ENCODE measurements at regions not wholly inside any gene's neighbourhood (a gene's known extent, or its start where the extent isn't known, plus 50 kb on each side); places are given as distances from the start of the nearest gene placed in this dataset.
"Not testable (repeated sequence)": the region's sequence is repeated elsewhere in the genome, so short reads cannot be mapped to it uniquely, and the experiment has no call there.

DNA sequence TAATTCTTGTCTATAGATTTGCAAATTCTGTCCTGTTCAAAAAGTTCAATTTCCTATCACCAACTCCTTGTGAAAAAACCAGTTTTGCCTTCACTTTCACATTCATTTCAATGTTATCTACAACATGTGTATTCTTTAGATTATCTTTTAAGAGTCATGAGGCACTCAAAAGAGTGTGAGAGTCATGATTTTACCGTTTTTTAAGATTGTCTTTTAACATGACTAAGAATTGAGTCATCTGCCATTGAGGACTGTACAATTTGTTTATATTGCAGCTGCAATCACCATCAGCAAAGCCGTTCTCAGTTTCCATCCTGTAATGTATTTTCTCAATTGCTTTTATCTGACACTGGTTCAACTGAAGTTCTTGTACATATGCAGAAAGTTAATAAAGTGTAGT is 275.8 kb downstream of the LNPK start:
- H3K4me3 ChIP-seq (replicated peaks in 1 of 2; ENCODE audit: low read depth in 2 of 2, low read length in 2 of 2), result no peak overlapping the region
- TF ChIP-seq, protein P1, sequence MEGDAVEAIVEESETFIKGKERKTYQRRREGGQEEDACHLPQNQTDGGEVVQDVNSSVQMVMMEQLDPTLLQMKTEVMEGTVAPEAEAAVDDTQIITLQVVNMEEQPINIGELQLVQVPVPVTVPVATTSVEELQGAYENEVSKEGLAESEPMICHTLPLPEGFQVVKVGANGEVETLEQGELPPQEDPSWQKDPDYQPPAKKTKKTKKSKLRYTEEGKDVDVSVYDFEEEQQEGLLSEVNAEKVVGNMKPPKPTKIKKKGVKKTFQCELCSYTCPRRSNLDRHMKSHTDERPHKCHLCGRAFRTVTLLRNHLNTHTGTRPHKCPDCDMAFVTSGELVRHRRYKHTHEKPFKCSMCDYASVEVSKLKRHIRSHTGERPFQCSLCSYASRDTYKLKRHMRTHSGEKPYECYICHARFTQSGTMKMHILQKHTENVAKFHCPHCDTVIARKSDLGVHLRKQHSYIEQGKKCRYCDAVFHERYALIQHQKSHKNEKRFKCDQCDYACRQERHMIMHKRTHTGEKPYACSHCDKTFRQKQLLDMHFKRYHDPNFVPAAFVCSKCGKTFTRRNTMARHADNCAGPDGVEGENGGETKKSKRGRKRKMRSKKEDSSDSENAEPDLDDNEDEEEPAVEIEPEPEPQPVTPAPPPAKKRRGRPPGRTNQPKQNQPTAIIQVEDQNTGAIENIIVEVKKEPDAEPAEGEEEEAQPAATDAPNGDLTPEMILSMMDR (IDR thresholded peaks at IDR 0.05; ENCODE audit: low read depth, low read length), result no peak
- DNase-seq (ENCODE audit: low read depth in 2 of 2), result peak in 1 of 2 donors; percentile 31

DNA sequence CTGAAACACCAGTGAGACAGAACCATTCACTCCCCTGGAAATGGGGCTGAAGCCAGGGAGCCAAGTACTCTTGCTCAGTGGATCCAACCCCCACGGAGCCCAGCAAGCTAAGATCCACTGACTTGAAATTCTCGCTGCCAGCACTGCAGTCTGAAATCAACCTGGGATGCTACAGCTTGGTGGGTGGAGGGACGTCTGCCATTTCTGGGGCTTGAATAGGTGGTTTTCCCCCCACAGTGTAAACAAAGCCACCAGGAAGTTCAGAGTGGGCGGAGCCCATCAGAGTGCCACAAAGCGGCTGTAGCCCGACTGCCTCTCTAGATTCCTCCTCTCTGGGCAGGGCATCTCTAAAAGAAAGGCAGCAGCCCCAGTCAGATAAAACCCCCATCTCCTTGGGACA is 292.8 kb downstream of the LNPK start:
- TF ChIP-seq, protein P1 (IDR thresholded peaks at IDR 0.05; ENCODE audit: low read depth, low read length), result no peak
- no peak overlapping the region for H3K4me3 ChIP-seq (replicated peaks in 1 of 2; ENCODE audit: low read depth in 2 of 2, low read length in 2 of 2)
- DNase-seq (ENCODE audit: low read depth in 2 of 2), result no peak

DNA sequence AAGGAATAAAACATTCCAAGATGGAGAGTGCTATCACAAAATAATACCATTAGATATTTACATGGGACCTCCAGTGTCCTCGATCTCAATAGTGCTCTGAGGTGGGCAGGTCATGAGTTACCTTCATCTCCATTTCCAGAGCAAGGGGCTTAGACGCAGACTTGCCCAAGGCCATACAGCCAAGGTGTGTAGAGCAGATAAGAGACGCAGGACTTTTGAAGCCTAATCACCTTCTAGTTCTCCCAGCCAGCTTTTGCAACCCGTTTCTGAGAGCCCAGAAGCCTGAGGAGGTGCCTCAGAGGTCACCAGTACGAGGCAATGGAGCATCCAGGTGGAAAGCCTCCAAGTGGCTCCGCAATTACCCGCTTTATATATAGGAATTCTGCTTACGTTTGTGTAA is 294.7 kb downstream of the LNPK start:
- TF ChIP-seq, protein P1 (IDR thresholded peaks at IDR 0.05; ENCODE audit: low read depth, low read length), result no peak
- H3K4me3 ChIP-seq (replicated peaks in 1 of 2; ENCODE audit: low read depth in 2 of 2, low read length in 2 of 2), result no peak overlapping the region

DNA sequence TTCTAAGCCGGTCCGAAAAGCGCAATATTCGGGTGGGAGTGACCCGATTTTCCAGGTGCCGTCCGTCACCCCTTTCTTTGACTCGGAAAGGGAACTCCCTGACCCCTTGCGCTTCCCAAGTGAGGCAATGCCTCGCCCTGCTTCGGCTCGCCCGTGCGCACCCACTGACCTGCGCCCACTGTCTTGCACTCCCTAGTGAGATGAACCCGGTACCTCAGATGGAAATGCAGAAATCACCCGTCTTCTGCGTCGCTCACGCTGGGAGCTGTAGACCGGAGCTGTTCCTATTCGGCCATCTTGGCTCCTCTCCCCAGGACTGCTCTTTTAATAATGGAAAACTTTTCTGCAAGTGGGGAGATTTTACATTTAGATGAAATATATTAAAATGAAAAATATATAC is 297.5 kb downstream of the LNPK start:
- not testable (repeated sequence) for DNase-seq (ENCODE audit: low read depth in 2 of 2); H3K4me3 ChIP-seq (replicated peaks in 1 of 2; ENCODE audit: low read depth in 2 of 2, low read length in 2 of 2)

More for the DNA sequence above, 294.7 kb downstream of the LNPK start:
- DNase-seq (ENCODE audit: low read depth in 2 of 2), result no peak

GRCh38 chr2:175698061-175698460 is 304.0 kb downstream of the LNPK start:
- TF ChIP-seq, protein P1 (IDR thresholded peaks at IDR 0.05; ENCODE audit: low read depth, low read length), result no peak
- DNase-seq (ENCODE audit: low read depth in 2 of 2), result no peak
- H3K4me3 ChIP-seq (replicated peaks in 1 of 2; ENCODE audit: low read depth in 2 of 2, low read length in 2 of 2), result no peak overlapping the region

GRCh38 chr2:175690113-175690837 is 311.8 kb downstream of the LNPK start:
- H3K4me3 ChIP-seq (replicated peaks in 1 of 2; ENCODE audit: low read depth in 2 of 2, low read length in 2 of 2), result no peak overlapping the region
- DNase-seq (ENCODE audit: low read depth in 2 of 2), result peak; percentile 80 to 83
- TF ChIP-seq, protein P1 (IDR thresholded peaks at IDR 0.05; ENCODE audit: low read depth, low read length), result peak; percentile 67

DNA sequence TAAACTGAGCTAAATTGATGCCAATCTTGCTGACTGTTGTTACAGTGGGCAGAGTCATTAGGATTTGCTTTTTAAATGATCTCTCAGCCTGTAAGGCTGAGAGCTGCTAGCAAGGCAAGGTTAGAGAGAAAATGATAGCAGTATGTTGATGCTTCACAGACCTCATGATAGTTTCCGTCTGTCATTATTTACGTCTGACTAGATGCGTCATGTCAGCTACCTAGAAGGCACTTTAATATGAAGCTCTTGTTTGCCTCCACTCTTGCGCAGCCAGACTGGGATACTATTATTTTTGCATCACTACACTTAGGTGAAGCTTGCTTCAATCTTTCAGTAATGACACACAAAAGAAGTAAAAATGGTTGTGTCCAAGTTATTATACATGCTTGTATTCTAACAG is 313.8 kb downstream of the LNPK start:
- DNase-seq (ENCODE audit: low read depth in 2 of 2), result no peak

More for the DNA sequence above, 313.8 kb downstream of the LNPK start:
- TF ChIP-seq, protein P1 (IDR thresholded peaks at IDR 0.05; ENCODE audit: low read depth, low read length), result no peak
- no peak overlapping the region for H3K4me3 ChIP-seq (replicated peaks in 1 of 2; ENCODE audit: low read depth in 2 of 2, low read length in 2 of 2)

Measured in cardiac fibroblast (primary cell).